ENCODE measurements at regions not wholly inside any gene's neighbourhood (a gene's known extent, or its start where the extent isn't known, plus 50 kb on each side); places are given as distances from the start of the nearest gene placed in this dataset.

- Histone ChIP-seq H3K4me3 (ENCODE audit: low read length) (no peak overlapping the region), H3K27me3 (ENCODE audit: control insufficient read depth, insufficient read depth, low read length) (no peaks in the 10 kb centered on the region), H3K9ac (ENCODE audit: low read length) (no peak overlapping the region), H3K27ac (ENCODE audit: low read depth, low read length) (no peak overlapping the region), H3K36me3 (ENCODE audit: control insufficient read depth, insufficient read depth, low read length) (no peaks in the 10 kb centered on the region), H3K4me1 (ENCODE audit: control insufficient read depth, insufficient read depth, low read length) (no peaks in the 10 kb centered on the region)
These were observed 407.0 kb downstream of the PTPRU start for GRCh38 chr1:29643281-29643680.

GRCh38 chr1:29642519-29642918, 406.2 kb downstream of the PTPRU start:
- Histone ChIP-seq H3K27ac (ENCODE audit: low read depth, low read length) (no peak overlapping the region), H3K4me3 (ENCODE audit: low read length) (no peak overlapping the region), H3K4me1 (ENCODE audit: control insufficient read depth, insufficient read depth, low read length) (no peaks in the 10 kb centered on the region), H3K9ac (ENCODE audit: low read length) (no peak overlapping the region), H3K36me3 (ENCODE audit: control insufficient read depth, insufficient read depth, low read length) (no peaks in the 10 kb centered on the region), H3K27me3 (ENCODE audit: control insufficient read depth, insufficient read depth, low read length) (no peaks in the 10 kb centered on the region)

GRCh38 chr1:29641921-29642320, 405.6 kb downstream of the PTPRU start:
- Histone ChIP-seq H3K4me1 (ENCODE audit: control insufficient read depth, insufficient read depth, low read length) (no peaks in the 10 kb centered on the region), H3K27me3 (ENCODE audit: control insufficient read depth, insufficient read depth, low read length) (no peaks in the 10 kb centered on the region), H3K36me3 (ENCODE audit: control insufficient read depth, insufficient read depth, low read length) (no peaks in the 10 kb centered on the region), H3K4me3 (ENCODE audit: low read length) (no peak overlapping the region), H3K9ac (ENCODE audit: low read length) (no peak overlapping the region), H3K27ac (ENCODE audit: low read depth, low read length) (no peak overlapping the region)

- no peak overlapping the region for H3K27ac ChIP-seq (ENCODE audit: low read depth, low read length)
- H3K27me3 ChIP-seq (ENCODE audit: control insufficient read depth, insufficient read depth, low read length): no peaks in the 10 kb centered on the region
- no peak overlapping the region for H3K4me3 ChIP-seq (ENCODE audit: low read length)
- H3K9ac ChIP-seq (ENCODE audit: low read length): no peak overlapping the region
- no peaks in the 10 kb centered on the region for H3K36me3 ChIP-seq (ENCODE audit: control insufficient read depth, insufficient read depth, low read length)
- no peaks in the 10 kb centered on the region for H3K4me1 ChIP-seq (ENCODE audit: control insufficient read depth, insufficient read depth, low read length)
These were observed 404.1 kb downstream of the PTPRU start for GRCh38 chr1:29640428-29640785.

DNA sequence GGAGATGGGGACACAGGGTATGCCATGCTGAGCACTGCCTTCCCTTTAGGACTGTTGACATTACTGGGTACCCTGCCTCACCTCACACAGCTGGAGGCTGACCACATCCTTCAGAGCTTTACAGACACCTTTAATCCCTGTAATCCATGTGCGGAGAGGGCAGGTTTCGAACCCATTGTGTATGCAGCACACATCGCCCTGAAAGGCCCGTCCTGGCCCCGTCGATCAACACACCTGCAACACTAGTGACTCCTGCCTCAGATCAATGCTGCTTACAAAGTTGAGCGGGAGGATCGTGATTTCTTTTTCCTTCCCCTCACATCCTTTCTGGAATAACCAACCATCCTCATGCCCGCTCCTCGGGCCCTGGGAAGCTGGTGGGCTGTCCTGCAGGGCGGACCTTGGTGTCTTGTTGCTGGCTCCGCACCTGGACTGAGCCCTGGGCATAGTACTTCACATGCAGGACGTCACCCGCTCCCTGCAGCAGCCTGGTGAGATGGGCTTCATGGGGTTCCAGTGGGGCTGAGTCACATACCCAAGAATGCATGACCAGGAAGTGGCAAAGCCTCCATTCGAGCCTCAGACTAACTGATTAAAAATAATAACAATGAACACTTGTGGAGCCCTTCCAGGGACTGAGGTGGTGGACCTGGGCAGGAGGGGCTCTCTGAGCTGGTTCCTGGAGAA, 403.6 kb downstream of the PTPRU start:
- Histone ChIP-seq H3K36me3 (ENCODE audit: control insufficient read depth, insufficient read depth, low read length) (no peaks in the 10 kb centered on the region), H3K9ac (ENCODE audit: low read length) (no peak overlapping the region), H3K27me3 (ENCODE audit: control insufficient read depth, insufficient read depth, low read length) (no peaks in the 10 kb centered on the region), H3K4me1 (ENCODE audit: control insufficient read depth, insufficient read depth, low read length) (no peaks in the 10 kb centered on the region), H3K27ac (ENCODE audit: low read depth, low read length) (no peak overlapping the region), H3K4me3 (ENCODE audit: low read length) (no peak overlapping the region)

GRCh38 chr1:29639156-29639736, 402.9 kb downstream of the PTPRU start:
- no peaks in the 10 kb centered on the region for H3K27me3 ChIP-seq (ENCODE audit: control insufficient read depth, insufficient read depth, low read length)
- H3K36me3 ChIP-seq (ENCODE audit: control insufficient read depth, insufficient read depth, low read length): no peaks in the 10 kb centered on the region
- no peak overlapping the region for H3K27ac ChIP-seq (ENCODE audit: low read depth, low read length)
- no peak overlapping the region for H3K4me3 ChIP-seq (ENCODE audit: low read length)
- H3K9ac ChIP-seq (ENCODE audit: low read length): no peak overlapping the region
- no peaks in the 10 kb centered on the region for H3K4me1 ChIP-seq (ENCODE audit: control insufficient read depth, insufficient read depth, low read length)

DNA sequence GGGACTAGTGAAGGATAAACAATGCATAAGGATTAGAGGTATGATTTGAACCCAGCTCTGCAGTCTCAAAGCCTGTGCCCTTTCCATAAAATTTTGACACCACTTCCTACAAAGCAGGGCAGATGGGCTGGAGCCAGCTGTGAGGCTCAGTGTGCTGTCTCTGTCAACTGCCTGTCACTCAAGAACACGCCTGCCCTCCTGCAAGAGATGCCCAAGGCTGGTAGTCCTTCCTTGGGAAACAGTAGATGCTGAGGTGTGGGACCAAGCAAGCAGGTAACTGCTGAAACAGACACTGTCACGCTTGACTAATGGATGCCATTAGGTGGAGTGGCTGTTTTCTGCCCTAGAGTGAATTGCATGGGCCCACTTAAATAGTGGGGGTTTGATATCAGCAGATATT, 402.0 kb downstream of the PTPRU start:
- H3K27me3 ChIP-seq (ENCODE audit: control insufficient read depth, insufficient read depth, low read length): no peaks in the 10 kb centered on the region
- H3K27ac ChIP-seq (ENCODE audit: low read depth, low read length): no peak overlapping the region
- H3K4me1 ChIP-seq (ENCODE audit: control insufficient read depth, insufficient read depth, low read length): no peaks in the 10 kb centered on the region
- no peak overlapping the region for H3K9ac ChIP-seq (ENCODE audit: low read length)
- no peak overlapping the region for H3K4me3 ChIP-seq (ENCODE audit: low read length)
- H3K36me3 ChIP-seq (ENCODE audit: control insufficient read depth, insufficient read depth, low read length): no peaks in the 10 kb centered on the region

DNA sequence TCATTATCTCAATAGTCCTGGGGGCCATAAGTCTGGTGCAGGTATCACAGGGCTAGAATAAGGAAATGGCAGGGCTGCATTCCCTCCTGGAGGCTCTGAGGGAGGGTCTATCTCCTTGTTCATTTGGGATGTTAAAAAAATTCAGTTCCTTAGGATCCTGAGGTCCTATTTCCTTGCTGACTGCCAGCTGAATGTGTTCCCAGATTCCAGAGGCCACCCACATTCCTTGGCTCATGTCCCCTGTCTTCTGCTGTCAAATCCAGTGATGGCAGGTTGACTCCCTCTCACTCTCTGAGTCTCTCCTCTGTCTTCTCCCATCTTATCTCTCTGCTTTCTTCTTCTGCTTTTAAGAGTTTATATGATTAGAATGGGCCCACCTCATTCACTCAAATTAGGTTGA, 400.6 kb downstream of the PTPRU start:
- H3K4me1 ChIP-seq (ENCODE audit: control insufficient read depth, insufficient read depth, low read length): no peaks in the 10 kb centered on the region
- H3K36me3 ChIP-seq (ENCODE audit: control insufficient read depth, insufficient read depth, low read length): no peaks in the 10 kb centered on the region
- H3K27ac ChIP-seq (ENCODE audit: low read depth, low read length): no peak overlapping the region
- no peaks in the 10 kb centered on the region for H3K27me3 ChIP-seq (ENCODE audit: control insufficient read depth, insufficient read depth, low read length)
- H3K9ac ChIP-seq (ENCODE audit: low read length): no peak overlapping the region
- no peak overlapping the region for H3K4me3 ChIP-seq (ENCODE audit: low read length)

GRCh38 chr1:29635501-29636263, 399.4 kb downstream of the PTPRU start:
- H3K27me3 ChIP-seq (ENCODE audit: control insufficient read depth, insufficient read depth, low read length): no peaks in the 10 kb centered on the region
- H3K36me3 ChIP-seq (ENCODE audit: control insufficient read depth, insufficient read depth, low read length): no peaks in the 10 kb centered on the region
- no peak overlapping the region for H3K4me3 ChIP-seq (ENCODE audit: low read length)
- H3K27ac ChIP-seq (ENCODE audit: low read depth, low read length): no peak overlapping the region
- no peak overlapping the region for H3K9ac ChIP-seq (ENCODE audit: low read length)
- H3K4me1 ChIP-seq (ENCODE audit: control insufficient read depth, insufficient read depth, low read length): no peaks in the 10 kb centered on the region

GRCh38 chr1:29634746-29635335, 398.5 kb downstream of the PTPRU start:
- Histone ChIP-seq H3K27ac (ENCODE audit: low read depth, low read length) (no peak overlapping the region), H3K27me3 (ENCODE audit: control insufficient read depth, insufficient read depth, low read length) (peaks cover 3% of the 10 kb centered on the region), H3K36me3 (ENCODE audit: control insufficient read depth, insufficient read depth, low read length) (no peaks in the 10 kb centered on the region), H3K4me3 (ENCODE audit: low read length) (no peak overlapping the region), H3K4me1 (ENCODE audit: control insufficient read depth, insufficient read depth, low read length) (no peaks in the 10 kb centered on the region), H3K9ac (ENCODE audit: low read length) (no peak overlapping the region)

GRCh38 chr1:29634324-29634723, 398.0 kb downstream of the PTPRU start:
- no peak overlapping the region for H3K4me3 ChIP-seq (ENCODE audit: low read length)
- H3K9ac ChIP-seq (ENCODE audit: low read length): no peak overlapping the region
- peaks cover 4% of the 10 kb centered on the region for H3K27me3 ChIP-seq (ENCODE audit: control insufficient read depth, insufficient read depth, low read length)
- no peaks in the 10 kb centered on the region for H3K4me1 ChIP-seq (ENCODE audit: control insufficient read depth, insufficient read depth, low read length)
- no peaks in the 10 kb centered on the region for H3K36me3 ChIP-seq (ENCODE audit: control insufficient read depth, insufficient read depth, low read length)
- no peak overlapping the region for H3K27ac ChIP-seq (ENCODE audit: low read depth, low read length)

DNA sequence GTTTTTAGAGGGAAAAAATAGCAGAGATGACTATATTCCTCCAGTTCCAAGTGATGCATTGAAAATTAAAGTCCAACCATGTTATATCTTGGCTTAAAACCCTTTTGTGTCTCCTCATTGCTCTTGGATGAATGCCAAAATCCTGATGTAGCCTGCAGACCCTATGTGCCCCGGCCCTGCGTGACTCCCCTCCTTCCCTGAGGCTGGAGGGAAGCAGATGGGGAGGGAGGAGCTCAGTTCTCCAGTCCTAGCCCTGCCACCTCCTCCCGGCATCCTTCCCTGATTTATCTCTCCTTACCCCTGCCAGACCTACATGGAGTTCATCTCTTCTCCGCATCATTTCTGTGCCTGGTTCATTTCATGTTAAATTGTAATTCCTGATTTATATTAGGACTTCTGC, 397.4 kb downstream of the PTPRU start:
- no peak overlapping the region for H3K9ac ChIP-seq (ENCODE audit: low read length)

More for the DNA sequence above, 397.4 kb downstream of the PTPRU start:
- H3K36me3 ChIP-seq (ENCODE audit: control insufficient read depth, insufficient read depth, low read length): no peaks in the 10 kb centered on the region
- H3K4me3 ChIP-seq (ENCODE audit: low read length): no peak overlapping the region
- peaks cover 4% of the 10 kb centered on the region for H3K27me3 ChIP-seq (ENCODE audit: control insufficient read depth, insufficient read depth, low read length)
- H3K4me1 ChIP-seq (ENCODE audit: control insufficient read depth, insufficient read depth, low read length): no peaks in the 10 kb centered on the region
- no peak overlapping the region for H3K27ac ChIP-seq (ENCODE audit: low read depth, low read length)
